ENCODE measurements at regions not wholly inside any gene's neighbourhood (a gene's known extent, or its start where the extent isn't known, plus 50 kb on each side); places are given as distances from the start of the nearest gene placed in this dataset.

GRCh38 chr13:21757763-21758162 is 86.9 kb downstream of the FGF9 start:
- TF ChIP-seq, protein P1, sequence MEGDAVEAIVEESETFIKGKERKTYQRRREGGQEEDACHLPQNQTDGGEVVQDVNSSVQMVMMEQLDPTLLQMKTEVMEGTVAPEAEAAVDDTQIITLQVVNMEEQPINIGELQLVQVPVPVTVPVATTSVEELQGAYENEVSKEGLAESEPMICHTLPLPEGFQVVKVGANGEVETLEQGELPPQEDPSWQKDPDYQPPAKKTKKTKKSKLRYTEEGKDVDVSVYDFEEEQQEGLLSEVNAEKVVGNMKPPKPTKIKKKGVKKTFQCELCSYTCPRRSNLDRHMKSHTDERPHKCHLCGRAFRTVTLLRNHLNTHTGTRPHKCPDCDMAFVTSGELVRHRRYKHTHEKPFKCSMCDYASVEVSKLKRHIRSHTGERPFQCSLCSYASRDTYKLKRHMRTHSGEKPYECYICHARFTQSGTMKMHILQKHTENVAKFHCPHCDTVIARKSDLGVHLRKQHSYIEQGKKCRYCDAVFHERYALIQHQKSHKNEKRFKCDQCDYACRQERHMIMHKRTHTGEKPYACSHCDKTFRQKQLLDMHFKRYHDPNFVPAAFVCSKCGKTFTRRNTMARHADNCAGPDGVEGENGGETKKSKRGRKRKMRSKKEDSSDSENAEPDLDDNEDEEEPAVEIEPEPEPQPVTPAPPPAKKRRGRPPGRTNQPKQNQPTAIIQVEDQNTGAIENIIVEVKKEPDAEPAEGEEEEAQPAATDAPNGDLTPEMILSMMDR (IDR thresholded peaks at IDR 0.05; ENCODE audit: low read depth, low read length), result no peak
- no peak overlapping the region for H3K4me3 ChIP-seq (ENCODE audit: low read depth, low read length)

DNA sequence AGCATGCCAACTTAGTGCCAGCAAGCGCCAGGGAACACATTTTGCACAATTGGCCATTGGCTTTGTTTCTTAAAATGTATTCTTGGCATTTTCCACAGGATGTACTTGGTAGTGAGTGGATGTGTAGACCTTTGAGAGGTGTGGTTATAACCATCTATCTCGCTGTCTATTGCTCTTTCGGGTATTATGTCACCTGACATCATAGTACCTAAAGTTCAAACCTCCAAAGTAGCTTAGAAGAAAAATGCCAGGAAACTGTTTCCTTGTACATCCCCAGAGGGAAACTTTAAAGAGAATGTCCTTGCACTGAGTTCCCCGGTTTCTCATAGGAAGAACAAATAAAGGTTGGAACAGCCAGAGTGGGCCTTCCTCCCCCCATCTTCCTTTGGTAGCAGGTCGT is 87.6 kb downstream of the FGF9 start:
- no peak overlapping the region for H3K4me3 ChIP-seq (ENCODE audit: low read depth, low read length)
- TF ChIP-seq, protein P1 (IDR thresholded peaks at IDR 0.05; ENCODE audit: low read depth, low read length), result no peak

GRCh38 chr13:21759463-21759862 is 88.6 kb downstream of the FGF9 start:
- TF ChIP-seq, protein P1 (IDR thresholded peaks at IDR 0.05; ENCODE audit: low read depth, low read length), result no peak
- no peak overlapping the region for H3K4me3 ChIP-seq (ENCODE audit: low read depth, low read length)

- TF ChIP-seq, protein P1 (IDR thresholded peaks at IDR 0.05; ENCODE audit: low read depth, low read length), result no peak
- no peak overlapping the region for H3K4me3 ChIP-seq (ENCODE audit: low read depth, low read length)
Observed at GRCh38 chr13:21759911-21760310, 89.0 kb downstream of the FGF9 start.

- TF ChIP-seq, protein P1 (IDR thresholded peaks at IDR 0.05; ENCODE audit: low read depth, low read length), result no peak
- no peak overlapping the region for H3K4me3 ChIP-seq (ENCODE audit: low read depth, low read length)
Observed at GRCh38 chr13:21761770-21762169, 90.9 kb downstream of the FGF9 start.

DNA sequence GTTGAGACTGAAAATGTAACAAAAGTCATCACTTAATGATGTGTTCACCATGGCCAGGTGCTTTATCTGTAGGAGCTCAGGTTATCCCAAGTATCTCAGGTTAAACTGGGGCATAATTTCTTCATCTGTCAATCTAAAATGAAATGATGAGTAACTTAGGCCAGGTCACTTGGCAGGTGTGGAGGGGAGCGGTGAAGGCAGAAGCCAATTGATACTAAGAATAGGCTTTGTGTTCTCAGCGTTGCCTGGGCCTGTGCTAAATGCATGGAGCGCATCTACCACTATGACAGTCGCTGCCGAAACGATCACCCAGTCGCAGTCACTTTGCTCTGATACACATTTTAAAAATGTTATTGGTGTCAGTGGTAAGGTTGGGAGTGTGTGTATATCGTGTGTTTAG is 91.6 kb downstream of the FGF9 start:
- H3K4me3 ChIP-seq (ENCODE audit: low read depth, low read length), result no peak overlapping the region
- TF ChIP-seq, protein P1 (IDR thresholded peaks at IDR 0.05; ENCODE audit: low read depth, low read length), result no peak

- no peak overlapping the region for H3K4me3 ChIP-seq (ENCODE audit: low read depth, low read length)
- TF ChIP-seq, protein P1 (IDR thresholded peaks at IDR 0.05; ENCODE audit: low read depth, low read length), result no peak
Observed at GRCh38 chr13:21767032-21767431, 96.2 kb downstream of the FGF9 start.

Measured in WI38 (cell line).